ENCODE measurements at regions not wholly inside any gene's neighbourhood (a gene's known extent, or its start where the extent isn't known, plus 50 kb on each side); places are given as distances from the start of the nearest gene placed in this dataset.

GRCh38 chr4:115670930-115671329, 557.5 kb upstream of the NDST4 start:
- no peak overlapping the region for H3K4me3 ChIP-seq (ENCODE audit: low read length)
- no peak for DNase-seq
- H4K20me1 ChIP-seq (ENCODE audit: insufficient read depth, low read length) = no peaks in the 10 kb centered on the region
- no peaks in the 10 kb centered on the region for H3K9me2 ChIP-seq (replicated peaks; ENCODE audit: insufficient read depth, low read length)
- H3K27ac ChIP-seq (ENCODE audit: low read length) = no peak overlapping the region
- H3K36me3 ChIP-seq (replicated peaks; ENCODE audit: insufficient read depth, low read length) = no peaks in the 10 kb centered on the region
- H3F3A ChIP-seq (ENCODE audit: insufficient read depth, low read length) = no peaks in the 10 kb centered on the region
- no peak overlapping the region for H3K4me2 ChIP-seq (ENCODE audit: low read depth, low read length)
- no peak for TF ChIP-seq EZH2phosphoT487 (IDR thresholded peaks at IDR 0.05; ENCODE audit: low read length)
- H3K27me3 ChIP-seq (replicated peaks; ENCODE audit: insufficient read depth, low read length) = no peaks in the 10 kb centered on the region
- no peaks in the 10 kb centered on the region for H3K79me2 ChIP-seq (ENCODE audit: low read length)
- no peak overlapping the region for H3K9ac ChIP-seq (ENCODE audit: low read length)
- H3K4me1 ChIP-seq (ENCODE audit: low read length) = no peaks in the 10 kb centered on the region
- H2AFZ ChIP-seq (ENCODE audit: low read length) = no peak overlapping the region
- H3K9me3 ChIP-seq (replicated peaks; ENCODE audit: insufficient read depth, low read length) = no peaks in the 10 kb centered on the region

- no peaks in the 10 kb centered on the region for H3K9me3 ChIP-seq (replicated peaks; ENCODE audit: insufficient read depth, low read length)
- no peak overlapping the region for H3K4me2 ChIP-seq (ENCODE audit: low read depth, low read length)
- H3K36me3 ChIP-seq (replicated peaks; ENCODE audit: insufficient read depth, low read length) = no peaks in the 10 kb centered on the region
- no peaks in the 10 kb centered on the region for H3K27me3 ChIP-seq (replicated peaks; ENCODE audit: insufficient read depth, low read length)
- no peak overlapping the region for H3K27ac ChIP-seq (ENCODE audit: low read length)
- H3F3A ChIP-seq (ENCODE audit: insufficient read depth, low read length) = no peaks in the 10 kb centered on the region
- TF ChIP-seq EZH2phosphoT487 (IDR thresholded peaks at IDR 0.05; ENCODE audit: low read length) = no peak
- TF ChIP-seq EZH2 (optimal IDR thresholded peaks at IDR 0.05; ENCODE audit: low read depth, low read length) = no peak
- no peak for TF ChIP-seq CTCF (IDR thresholded peaks at IDR 0.05; ENCODE audit: low read length)
- no peaks in the 10 kb centered on the region for H3K9me2 ChIP-seq (replicated peaks; ENCODE audit: insufficient read depth, low read length)
- H3K4me1 ChIP-seq (ENCODE audit: low read length) = no peaks in the 10 kb centered on the region
- no peak overlapping the region for H3K4me3 ChIP-seq (ENCODE audit: low read length)
- DNase-seq = no peak
- no peak overlapping the region for H2AFZ ChIP-seq (ENCODE audit: low read length)
- no peaks in the 10 kb centered on the region for H3K79me2 ChIP-seq (ENCODE audit: low read length)
- no peak overlapping the region for H3K9ac ChIP-seq (ENCODE audit: low read length)
- H4K20me1 ChIP-seq (ENCODE audit: insufficient read depth, low read length) = no peaks in the 10 kb centered on the region
These were observed 555.0 kb upstream of the NDST4 start for GRCh38 chr4:115668396-115668795.

- no peaks in the 10 kb centered on the region for H3K79me2 ChIP-seq (ENCODE audit: low read length)
- TF ChIP-seq EZH2phosphoT487 (IDR thresholded peaks at IDR 0.05; ENCODE audit: low read length) = no peak
- TF ChIP-seq EZH2 (optimal IDR thresholded peaks at IDR 0.05; ENCODE audit: low read depth, low read length) = no peak
- no peak for TF ChIP-seq CTCF (IDR thresholded peaks at IDR 0.05; ENCODE audit: low read length)
These were observed 550.9 kb upstream of the NDST4 start for GRCh38 chr4:115664285-115664684.

GRCh38 chr4:115660465-115660864, 547.0 kb upstream of the NDST4 start:
- H4K20me1 ChIP-seq (ENCODE audit: insufficient read depth, low read length) = no peaks in the 10 kb centered on the region
- H3K27me3 ChIP-seq (replicated peaks; ENCODE audit: insufficient read depth, low read length) = no peaks in the 10 kb centered on the region
- H3K4me1 ChIP-seq (ENCODE audit: low read length) = no peaks in the 10 kb centered on the region
- no peaks in the 10 kb centered on the region for H3K9me2 ChIP-seq (replicated peaks; ENCODE audit: insufficient read depth, low read length)
- no peaks in the 10 kb centered on the region for H3K36me3 ChIP-seq (replicated peaks; ENCODE audit: insufficient read depth, low read length)
- H3F3A ChIP-seq (ENCODE audit: insufficient read depth, low read length) = no peaks in the 10 kb centered on the region
- H3K4me2 ChIP-seq (ENCODE audit: low read depth, low read length) = no peak overlapping the region
- no peak overlapping the region for H3K27ac ChIP-seq (ENCODE audit: low read length)
- no peak overlapping the region for H2AFZ ChIP-seq (ENCODE audit: low read length)
- DNase-seq = no peak
- no peak overlapping the region for H3K9ac ChIP-seq (ENCODE audit: low read length)
- no peaks in the 10 kb centered on the region for H3K79me2 ChIP-seq (ENCODE audit: low read length)
- no peak for TF ChIP-seq CTCF (IDR thresholded peaks at IDR 0.05; ENCODE audit: low read length)
- no peak for TF ChIP-seq EZH2 (optimal IDR thresholded peaks at IDR 0.05; ENCODE audit: low read depth, low read length)
- TF ChIP-seq EZH2phosphoT487 (IDR thresholded peaks at IDR 0.05; ENCODE audit: low read length) = no peak
- no peaks in the 10 kb centered on the region for H3K9me3 ChIP-seq (replicated peaks; ENCODE audit: insufficient read depth, low read length)
- H3K4me3 ChIP-seq (ENCODE audit: low read length) = no peak overlapping the region

More at GRCh38 chr4:115664285-115664684, 550.9 kb upstream of the NDST4 start:
- no peaks in the 10 kb centered on the region for H3K9me3 ChIP-seq (replicated peaks; ENCODE audit: insufficient read depth, low read length)
- H3K36me3 ChIP-seq (replicated peaks; ENCODE audit: insufficient read depth, low read length) = no peaks in the 10 kb centered on the region
- H3K27me3 ChIP-seq (replicated peaks; ENCODE audit: insufficient read depth, low read length) = no peaks in the 10 kb centered on the region
- H3K4me2 ChIP-seq (ENCODE audit: low read depth, low read length) = no peak overlapping the region
- no peaks in the 10 kb centered on the region for H3K9me2 ChIP-seq (replicated peaks; ENCODE audit: insufficient read depth, low read length)
- H3K4me1 ChIP-seq (ENCODE audit: low read length) = no peaks in the 10 kb centered on the region
- H2AFZ ChIP-seq (ENCODE audit: low read length) = no peak overlapping the region
- H3F3A ChIP-seq (ENCODE audit: insufficient read depth, low read length) = no peaks in the 10 kb centered on the region
- no peak for DNase-seq
- no peak overlapping the region for H3K9ac ChIP-seq (ENCODE audit: low read length)
- H3K4me3 ChIP-seq (ENCODE audit: low read length) = no peak overlapping the region
- H3K27ac ChIP-seq (ENCODE audit: low read length) = no peak overlapping the region
- H4K20me1 ChIP-seq (ENCODE audit: insufficient read depth, low read length) = no peaks in the 10 kb centered on the region

Data from MM.1S (cell line).